Amniotic epithelial cell (primary cell): ENCODE measurements at regions not wholly inside any gene's neighbourhood (a gene's known extent, or its start where the extent isn't known, plus 50 kb on each side); places are given as distances from the start of the nearest gene placed in this dataset.
"Not testable (repeated sequence)": the region's sequence is repeated elsewhere in the genome, so short reads cannot be mapped to it uniquely, and the experiment has no call there.

Experiments used
- DNase-seq: peaks from one replicate; pipeline ENCODE4 v3.0.0-alpha.2; 2010; ENCODE audit warnings: low read depth

DNA sequence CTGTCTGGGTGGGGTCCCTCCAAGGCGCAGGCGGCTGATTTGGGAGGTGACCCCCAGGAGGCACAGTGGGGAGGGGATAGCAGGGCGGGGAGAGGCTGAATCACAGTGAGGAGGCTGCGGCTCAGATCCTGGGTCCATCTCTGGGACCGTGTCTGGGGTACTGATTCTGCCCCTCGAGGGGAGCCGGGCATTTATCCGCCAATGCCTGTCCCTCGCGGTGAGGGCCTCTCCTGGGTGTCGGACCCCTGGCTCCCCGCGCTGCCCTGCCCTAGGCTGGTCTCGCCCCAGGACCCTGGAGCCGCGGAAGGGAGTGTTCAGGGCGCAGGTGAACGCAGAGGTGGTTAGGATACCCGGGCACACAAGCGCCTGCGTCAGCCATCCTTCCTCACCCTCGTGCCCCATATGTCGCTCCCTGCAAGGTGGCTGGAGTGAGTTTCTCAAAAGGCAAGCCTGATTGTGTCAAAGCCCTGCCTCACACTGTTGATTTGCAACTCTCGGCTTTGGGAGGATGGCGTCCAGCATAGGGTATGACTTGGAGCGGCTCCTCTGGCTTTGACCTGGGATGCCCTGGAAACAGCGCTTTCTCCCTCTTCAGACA lies 530.9 kb downstream of the PTPRU start:
- no peak for DNase-seq

DNA sequence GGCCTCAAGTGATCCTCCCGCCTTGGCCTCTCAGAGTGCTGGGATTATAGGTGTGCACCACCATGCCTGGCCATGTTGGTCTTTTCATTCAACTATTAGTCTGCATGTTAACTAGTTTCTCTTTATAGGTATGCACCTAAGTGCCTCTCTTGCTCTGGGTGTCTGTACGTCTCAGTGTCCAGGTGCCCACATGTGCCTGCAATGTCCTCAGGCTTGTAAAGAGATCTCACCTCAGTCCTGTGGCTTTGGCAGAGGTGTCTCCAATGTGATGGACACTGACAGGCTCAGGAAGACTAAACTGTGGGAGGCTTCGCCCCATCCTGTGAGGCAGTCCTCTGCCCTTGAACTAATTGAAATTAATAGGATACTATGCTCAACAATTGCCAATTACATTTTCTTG lies 526.3 kb downstream of the PTPRU start:
- no peak for DNase-seq

DNA sequence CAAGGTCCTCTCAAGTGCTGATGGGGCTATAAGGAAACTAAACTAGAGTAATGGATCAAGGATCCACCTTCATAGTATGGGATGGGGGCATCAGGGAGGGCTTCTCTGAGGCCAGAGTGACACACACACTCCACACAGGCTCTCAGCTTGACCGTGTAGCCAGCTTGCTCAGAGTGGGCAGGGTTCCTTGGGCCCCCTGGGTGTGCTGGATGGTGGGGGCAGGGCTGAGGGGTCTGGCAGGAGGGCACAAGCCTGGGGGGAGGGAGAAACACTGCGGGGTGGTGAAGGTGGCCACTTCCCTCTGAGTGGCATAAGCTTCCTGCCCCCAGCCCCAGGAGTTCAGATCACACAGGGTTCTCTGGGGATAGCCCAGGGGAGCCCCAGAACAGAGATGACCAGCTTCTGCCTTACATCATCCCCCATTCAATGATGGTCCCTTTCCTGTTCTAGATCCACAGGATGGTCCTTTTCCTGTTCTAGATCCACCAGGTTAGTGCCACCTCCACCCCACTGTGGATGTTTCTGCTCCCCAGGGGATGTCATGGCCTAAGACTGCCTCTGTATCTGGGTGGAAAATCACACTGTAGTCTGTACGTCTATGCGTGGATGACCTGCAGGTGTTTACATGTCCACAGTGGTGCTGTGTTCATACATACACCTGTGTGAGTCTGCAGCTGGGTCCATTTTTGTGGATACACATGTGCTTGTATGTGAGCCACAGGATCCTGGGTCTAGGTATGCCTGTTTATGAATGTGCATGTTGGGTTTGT lies 525.0 kb downstream of the PTPRU start:
- no peak for DNase-seq

DNA sequence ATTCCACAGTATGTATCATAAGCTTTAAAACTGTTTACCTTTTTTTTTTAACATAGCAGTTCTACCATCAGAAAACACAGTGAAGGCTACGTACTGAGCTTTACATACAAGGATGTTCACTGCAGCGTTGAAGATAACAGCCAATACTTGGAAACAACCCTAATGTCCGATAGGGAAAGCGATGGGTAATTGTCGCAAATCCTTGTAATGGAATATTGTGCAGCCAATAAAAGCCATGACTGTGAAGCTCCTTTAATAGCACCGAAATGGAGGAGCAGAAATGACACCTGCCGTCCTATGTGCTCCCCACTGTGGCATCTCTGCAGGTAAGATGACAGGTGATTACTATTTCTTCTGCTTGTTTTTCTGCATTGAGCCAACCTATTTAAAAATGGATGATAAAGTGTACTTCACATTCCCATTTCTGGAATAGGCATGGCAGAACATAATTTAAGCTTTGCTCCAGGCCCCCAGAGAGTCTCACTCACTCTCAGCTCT lies 523.8 kb downstream of the PTPRU start:
- DNase-seq = no peak

DNA sequence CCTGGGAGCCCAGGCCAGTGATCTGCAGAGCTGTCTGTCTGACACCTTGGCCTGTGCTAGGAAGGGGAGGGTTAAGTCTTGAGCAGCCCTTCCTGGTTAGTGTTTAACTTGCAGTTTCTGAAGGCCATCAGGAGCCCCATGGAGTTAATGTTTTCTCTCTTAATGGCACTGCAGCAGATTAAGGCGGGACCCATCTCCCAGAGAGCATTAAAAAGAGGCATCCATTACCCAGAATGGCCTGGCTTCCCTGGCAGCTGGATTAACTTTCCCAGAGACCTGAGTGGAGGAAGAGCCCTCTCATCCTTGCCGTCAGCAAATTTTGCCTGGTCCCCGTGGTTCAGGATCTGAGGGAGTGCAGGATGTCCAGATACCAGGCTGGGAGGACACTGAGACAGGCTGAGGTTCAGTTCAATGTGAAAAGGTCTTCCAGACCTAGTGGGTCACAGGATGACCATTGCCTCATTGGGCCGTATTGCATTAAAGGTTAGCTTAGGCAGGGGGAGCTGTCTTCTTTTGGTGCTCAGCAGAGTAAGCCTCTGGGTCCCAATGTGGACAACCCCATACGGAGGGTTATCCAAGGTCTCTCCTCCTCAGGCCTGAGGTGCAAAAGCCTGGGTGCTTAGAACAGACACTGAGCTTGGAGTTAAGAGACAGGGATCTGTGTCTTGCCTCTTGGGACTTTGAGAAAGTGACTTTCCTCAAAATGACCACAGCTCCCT lies 522.6 kb downstream of the PTPRU start:
- no peak for DNase-seq

DNA sequence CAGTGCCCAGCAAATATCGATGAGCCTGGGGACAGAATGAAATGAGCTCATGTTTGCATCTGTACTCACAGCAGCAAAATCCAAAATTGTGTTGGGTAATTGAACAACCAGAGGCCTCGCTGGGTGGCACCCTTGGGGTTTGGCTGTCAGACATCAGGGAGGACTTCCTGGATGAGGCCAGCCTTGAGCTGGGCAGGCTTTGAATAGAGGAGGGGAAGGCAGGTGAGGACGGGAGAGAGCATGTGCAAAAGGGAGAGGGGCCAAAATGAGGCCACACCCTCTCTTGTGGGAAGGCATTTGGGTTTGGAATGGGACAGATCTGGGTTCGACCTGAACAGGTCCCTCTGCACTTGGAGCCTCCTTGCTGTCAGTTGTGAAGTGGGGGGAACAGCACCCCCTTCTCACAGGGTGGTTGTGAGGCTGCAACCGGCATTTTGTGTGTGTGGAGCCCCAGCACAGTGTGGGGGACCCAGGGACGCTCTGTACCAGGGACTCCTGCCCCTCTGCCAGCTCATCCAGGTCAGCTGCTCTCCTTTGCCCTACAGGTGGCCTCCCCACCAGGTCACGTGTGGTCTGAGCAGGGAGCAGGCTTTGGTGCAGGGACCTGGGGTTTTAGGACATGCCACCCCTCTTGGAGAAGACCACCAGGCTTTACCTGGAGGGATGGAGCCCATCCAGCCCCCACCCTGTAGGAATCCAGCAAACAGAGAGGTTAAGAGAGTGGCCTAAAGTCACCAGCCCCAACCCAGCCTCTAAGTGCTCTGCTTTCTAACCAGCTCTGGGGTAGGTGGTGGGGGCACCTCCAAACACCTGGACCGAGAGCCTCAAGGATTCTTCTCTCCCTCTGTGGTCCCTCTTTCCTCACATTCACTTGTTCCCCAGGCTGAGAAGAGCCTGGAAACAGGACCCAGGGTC lies 521.8 kb downstream of the PTPRU start:
- DNase-seq = no peak

DNA sequence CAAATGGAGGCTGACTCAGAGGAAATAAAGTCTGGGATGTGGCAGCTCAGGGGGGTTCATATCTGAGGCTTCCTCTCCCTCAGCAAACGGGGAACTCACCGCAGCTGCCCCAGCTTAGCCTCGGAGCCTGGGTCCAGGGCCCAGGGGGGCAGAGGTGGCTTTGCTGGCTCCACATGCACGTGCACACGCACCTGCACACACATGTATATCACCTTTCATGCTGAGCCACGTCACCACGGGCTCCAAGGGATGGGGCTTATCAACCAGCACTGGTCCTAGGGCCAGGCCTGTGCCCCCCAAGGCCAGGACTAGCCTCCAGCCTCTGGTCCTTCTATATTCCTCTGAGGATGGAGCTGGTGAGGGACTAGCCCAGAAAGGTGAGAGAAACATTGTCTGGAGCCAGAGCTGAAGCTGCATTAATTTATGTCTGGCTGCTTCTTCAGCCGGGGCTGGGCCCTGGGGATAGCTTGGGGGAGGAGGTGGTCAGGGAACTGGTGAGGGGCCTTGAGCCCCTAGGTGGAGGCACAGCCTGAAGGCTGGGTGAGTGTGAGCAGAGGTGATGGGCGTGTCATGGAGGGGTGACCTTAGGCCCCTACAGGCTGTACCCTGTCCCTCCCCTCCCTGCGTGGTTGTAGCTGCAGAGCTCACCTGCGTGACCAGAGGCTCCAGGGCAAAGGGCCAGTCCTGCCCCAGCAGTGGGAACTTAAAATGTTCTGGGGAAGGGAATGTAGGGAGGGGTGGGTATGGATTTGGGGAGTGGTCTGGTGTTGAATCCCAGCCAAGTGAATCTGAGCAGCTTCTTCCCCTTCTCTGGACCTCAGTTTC lies 520.8 kb downstream of the PTPRU start:
- DNase-seq = no peak

DNA sequence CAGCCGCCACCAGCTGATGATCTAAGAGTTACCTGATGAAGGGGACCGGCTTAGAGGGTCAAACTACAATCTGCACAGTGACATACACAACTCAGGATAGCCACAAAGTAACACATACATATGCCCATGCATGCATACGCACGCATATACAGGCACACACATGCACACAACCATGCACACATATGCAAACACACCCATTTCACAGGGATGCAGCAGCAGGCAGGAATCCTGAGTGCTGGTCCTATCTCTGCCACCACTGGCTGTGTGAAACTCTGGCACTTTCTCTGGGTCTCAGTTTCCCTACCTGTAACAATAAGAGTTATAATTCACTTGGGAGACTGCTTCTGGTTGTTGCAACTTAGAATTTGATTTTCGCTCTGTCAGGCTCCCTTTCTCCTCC lies 520.2 kb downstream of the PTPRU start:
- no peak for DNase-seq

DNA sequence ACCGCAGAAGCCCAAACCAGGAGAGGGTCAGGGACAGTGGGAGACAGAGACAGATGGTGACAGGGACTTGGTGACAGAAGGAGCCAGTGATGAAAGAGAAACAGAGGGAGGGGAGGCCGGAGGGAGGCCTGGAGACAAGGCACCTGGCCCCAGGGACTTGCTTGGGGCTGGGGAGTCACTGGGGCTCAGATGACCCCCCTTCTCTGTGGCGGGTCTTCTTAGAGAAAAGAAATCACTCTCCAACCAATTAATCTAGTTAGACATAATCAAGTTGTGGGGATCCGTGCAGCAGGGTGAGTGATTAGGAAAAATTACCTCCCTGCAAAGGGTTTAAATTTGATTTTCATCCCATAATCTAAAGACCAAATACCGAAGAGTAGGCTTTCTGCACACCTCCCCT lies 519.8 kb downstream of the PTPRU start:
- no peak for DNase-seq

DNA sequence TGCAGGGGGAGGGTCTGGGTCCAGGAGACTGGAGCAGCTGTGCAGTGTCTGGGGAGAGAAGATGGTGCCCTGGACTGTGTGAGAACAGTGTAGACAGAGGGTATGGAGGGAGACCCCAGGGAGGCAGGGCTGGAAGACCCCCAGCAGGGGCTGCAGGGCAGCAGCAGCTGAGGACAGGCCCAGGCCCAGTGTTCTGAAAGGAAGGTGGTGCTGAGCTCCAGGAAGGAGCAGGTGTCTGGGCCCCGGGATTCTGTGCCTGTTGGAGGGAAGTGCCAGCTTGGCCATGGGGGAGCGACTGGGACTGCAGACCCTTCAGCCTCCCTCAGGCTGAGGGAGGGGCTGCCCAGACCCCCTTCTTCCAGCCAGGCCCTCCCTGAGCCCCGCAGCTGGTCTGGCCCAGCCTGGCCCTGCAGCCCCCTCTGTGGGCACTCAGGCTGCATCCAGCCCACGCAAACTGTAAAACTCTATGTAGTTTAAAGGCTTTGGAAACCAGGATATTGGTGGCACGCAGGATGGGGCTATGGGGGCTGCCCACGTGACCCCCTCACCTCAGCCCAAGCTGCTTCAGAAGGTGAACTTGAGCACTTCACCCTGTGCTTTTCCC lies 519.2 kb downstream of the PTPRU start:
- DNase-seq = not testable (repeated sequence)

DNA sequence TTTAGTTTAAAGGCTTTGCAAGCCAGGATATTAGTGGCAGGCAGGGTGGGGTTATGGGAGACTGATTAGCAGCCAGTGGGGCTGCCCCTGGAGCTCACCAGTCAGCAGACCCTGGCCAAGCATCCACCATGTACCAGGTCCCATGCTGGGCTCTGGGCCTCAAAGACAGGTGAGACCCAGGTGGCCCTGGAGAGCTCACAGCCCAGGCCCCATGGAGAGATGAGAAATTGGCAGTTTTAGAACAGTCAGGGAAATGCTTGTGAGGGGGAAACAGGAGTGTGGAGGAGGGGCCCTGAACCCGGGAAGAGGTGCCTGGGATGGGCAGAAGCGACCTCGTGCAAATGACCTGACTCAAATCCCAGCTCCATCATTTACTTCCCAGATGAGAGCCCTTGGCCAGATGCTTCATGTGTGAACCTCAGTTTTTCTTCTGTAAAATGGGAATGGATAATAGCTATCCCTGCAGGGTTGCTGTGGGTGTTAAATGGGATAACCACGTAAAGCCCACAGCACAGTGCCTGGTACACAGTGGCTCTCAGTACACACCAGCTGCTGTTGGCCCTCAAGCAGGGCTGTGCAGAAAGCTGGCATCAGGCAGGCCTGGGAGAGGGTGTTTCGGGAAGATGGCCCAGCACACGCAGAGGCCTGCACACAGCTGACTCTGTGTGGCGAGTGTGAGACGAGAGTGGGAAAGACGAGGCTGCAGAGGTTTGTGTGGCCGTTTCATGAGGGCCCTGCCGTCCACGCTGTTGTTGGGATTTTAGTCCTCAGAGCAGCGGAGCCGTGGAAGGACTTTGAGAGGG lies 518.5 kb downstream of the PTPRU start:
- DNase-seq = no peak

DNA sequence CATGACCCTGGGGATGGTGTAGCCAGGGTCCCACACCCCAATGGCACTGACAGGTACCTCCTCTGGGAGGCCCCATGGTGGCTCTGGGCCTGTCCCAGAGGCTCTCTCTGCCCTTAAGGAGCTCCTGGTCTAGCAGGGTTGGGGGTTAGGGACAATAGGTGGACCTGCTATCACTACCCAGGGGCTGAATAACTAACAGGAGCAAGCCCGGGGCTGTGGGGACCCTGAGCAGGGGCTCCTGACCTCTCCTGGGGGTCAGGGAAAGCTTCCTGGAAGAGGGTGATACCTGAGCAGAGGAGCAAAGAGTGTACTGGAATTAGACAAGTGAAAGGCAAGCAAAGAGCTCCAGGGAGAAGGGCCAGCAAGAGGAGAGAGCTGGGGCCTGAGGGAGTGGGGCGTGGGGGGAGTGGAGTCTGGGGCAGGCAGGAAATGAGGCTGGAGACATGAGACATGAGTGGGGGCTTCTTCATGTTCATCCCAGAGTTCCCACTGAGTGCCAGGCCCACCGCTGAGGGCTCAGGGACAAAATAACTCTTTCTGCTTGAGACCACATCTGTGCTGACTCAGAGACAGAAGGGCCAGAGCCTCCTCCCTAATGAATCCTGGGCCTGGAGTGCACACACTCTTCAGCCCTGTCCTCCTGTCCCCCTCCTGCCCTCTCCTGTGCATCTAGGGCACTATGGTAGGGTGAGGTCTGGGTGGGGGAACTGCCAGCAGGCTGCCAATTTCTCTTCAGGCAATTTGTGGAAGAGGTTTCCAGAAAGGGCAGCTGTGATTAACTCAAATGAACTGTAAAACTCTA lies 517.6 kb downstream of the PTPRU start:
- no peak for DNase-seq

DNA sequence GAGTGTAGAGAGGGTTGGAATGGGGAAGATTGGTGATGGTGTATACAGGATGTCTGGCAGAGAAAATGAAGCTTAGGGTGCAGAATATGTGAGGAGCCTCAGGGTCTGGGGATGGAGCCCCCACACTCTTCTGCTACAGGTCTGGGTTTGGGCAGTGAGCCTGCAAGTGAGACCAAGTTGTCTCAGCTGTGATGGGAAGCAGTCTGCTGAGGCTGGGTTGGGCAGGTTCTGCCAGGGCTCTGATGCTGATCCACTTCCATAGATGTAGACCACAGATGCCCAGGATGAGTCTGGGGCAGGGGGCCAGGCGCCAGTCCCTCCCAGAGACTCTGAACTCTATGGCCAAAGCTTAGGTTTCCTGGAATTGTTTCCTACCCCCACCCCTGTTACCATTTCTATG lies 516.9 kb downstream of the PTPRU start:
- DNase-seq = no peak

DNA sequence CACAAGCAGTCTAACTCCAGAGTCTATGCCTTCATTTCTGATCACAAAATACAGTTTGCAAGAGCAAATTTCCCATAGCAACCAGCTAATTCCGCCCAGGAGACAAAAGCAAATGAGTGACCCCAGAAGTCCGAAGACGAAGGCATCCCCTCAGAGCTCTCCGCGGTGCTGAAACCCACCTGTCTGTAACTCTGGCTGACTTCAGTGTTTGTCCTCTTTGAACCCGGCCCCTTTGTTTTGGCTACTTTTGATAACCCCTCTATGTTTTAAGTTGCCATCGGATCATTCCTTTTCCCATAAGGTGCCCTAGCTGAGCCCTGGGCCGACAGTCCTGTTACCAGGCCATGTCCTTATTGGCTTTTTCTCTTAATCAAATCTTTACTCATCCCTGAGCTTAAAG lies 515.8 kb downstream of the PTPRU start:
- no peak for DNase-seq

DNA sequence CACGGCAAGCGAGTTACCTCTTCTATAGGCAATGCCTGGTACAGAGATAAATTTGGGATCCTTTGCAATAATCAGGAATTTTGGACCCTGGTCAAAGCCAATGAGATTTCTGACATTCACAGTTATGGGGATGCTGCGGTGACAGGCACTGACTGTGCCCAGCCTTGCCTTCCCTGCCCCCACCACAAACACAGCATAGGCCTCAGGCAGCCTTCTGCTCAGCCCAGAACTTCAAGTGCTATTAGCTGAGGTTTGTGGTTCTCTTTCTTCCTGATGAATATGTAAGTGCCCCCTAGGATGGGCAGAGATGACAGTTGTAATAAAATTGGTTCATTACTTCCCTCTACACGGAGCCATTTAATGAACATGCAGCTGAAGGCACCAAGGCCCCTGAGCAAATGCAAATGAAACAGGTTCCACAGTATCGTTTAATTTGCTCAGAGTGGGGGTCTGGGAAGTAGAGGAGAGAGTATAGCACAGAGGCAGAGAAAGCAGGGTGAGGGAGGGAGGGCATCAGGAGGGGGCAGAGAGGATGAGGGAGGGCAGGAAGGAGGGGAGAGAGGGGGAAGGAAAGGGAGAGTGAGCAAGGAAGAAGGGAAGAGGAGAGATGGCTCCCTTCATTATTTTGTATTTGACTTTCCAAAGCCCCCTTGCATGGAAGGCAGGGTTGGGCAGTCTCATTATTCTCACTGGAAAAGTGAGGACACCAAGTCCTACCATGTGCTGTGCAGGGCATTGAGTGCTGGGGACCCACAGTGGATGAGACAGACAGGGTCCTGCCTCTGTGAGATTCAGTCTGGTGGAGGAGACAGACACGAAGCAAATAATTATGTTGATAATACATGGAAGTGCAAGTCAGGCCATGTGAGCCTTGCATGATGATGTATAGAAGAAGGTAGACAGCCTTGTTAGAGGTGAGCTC lies 513.0 kb downstream of the PTPRU start:
- no peak for DNase-seq

DNA sequence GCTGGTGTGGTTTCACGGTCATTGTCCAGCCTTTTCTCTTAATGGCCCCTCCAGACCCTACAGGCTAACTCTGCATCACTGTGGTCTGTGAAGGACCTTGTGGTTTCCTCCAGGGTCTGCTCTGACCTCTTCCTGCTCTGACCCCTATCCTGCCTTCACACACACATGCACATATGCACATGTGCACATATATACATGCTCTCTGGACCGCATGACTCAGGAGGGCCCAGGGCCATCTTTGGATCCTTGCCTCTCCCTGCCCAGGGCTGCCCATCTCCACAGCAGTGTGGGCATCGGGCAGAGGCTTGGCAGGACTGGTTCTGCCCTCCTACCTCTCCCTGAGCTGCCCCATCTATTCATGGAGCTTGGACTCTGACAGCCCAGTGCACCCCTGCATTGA lies 510.9 kb downstream of the PTPRU start:
- no peak for DNase-seq

DNA sequence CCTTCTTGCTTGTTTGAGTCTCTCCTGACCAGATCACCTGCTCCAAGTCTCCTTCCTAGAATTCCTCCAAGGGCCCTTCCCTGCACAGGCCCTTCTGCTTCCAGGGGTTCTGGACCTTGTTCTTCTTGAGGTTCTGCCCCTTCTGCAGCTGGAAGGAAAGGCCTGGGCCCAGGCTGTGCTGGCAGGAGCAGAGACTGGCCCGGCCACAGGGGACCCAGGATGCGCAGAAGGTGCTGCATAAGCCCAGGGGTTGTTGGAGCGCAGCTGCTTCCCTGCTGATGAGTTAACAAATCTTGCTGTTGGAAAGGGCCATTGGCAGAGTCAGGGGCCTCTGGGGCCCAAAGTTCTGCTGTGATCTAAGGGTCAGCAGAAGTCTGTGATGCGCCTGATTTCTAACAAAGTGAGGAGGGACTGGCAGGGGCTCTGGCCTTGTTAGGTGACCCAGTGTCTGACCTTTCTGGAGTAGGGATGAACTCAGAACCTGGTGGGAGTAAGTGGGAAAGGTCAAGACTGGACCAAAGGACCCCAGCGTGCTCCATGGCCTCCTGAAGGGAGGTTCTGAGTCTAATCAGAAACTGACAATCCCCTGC lies 509.8 kb downstream of the PTPRU start:
- no peak for DNase-seq
